ENCODE measurements at regions not wholly inside any gene's neighbourhood (a gene's known extent, or its start where the extent isn't known, plus 50 kb on each side); places are given as distances from the start of the nearest gene placed in this dataset.

DNA sequence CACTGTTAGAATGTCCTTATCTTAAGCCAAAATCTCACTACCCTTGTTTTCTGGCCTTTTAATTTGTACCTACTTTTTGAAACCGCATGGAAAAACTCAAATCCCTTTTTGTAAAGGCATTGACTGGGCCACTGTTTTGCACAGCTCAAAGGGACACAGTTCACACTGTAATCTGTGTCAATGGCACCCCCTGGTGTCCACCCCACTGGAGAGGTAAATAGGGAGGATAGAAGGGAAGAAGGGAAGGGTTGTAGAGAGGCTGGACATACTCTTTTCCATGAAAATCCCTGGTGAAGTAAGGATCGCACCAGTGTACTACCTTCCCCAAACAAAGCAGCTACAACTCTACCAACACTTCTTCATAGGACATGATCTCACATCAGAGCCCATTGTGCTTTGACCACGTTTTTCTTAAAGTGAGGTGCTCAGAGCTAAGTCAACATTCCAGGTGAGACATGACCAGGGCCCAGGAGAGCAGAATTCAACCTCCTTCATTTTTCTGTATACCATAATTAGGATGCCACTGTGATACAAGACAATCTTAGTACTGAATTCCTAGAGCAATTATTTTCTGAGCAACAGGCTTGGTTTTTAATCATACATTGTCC is 92.4 kb upstream of the RMDN2 start:
- TF ChIP-seq, protein P1, sequence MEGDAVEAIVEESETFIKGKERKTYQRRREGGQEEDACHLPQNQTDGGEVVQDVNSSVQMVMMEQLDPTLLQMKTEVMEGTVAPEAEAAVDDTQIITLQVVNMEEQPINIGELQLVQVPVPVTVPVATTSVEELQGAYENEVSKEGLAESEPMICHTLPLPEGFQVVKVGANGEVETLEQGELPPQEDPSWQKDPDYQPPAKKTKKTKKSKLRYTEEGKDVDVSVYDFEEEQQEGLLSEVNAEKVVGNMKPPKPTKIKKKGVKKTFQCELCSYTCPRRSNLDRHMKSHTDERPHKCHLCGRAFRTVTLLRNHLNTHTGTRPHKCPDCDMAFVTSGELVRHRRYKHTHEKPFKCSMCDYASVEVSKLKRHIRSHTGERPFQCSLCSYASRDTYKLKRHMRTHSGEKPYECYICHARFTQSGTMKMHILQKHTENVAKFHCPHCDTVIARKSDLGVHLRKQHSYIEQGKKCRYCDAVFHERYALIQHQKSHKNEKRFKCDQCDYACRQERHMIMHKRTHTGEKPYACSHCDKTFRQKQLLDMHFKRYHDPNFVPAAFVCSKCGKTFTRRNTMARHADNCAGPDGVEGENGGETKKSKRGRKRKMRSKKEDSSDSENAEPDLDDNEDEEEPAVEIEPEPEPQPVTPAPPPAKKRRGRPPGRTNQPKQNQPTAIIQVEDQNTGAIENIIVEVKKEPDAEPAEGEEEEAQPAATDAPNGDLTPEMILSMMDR (IDR thresholded peaks at IDR 0.05; ENCODE audit: insufficient read depth, low read depth, low read length, missing control alignments): peak; percentile 92
- DNase-seq (ENCODE audit: low read depth): peak; percentile 80
- no peak overlapping the region for H3K4me3 ChIP-seq (ENCODE audit: low read length)

DNA sequence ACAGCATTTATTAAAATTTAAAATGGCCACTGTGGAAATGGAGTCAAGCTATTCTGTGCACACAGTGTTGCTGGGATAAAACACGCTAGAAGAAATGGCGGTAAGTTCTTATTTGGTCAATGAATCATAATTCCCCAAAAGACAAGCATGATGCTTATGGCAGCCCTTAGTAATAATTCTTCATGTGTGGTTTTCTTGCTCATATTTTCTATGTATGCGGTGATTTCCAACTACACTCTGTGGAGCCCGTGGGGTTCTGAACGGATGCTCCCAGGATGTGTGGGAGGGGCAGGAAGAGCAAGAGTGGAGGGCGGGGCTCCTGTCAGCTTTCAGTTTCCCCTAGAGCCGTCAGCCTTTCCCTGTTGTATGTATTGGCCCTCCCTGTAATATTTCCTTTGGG is 91.7 kb upstream of the RMDN2 start:
- peak; percentile 13 for DNase-seq (ENCODE audit: low read depth)
- no peak overlapping the region for H3K4me3 ChIP-seq (ENCODE audit: low read length)
- TF ChIP-seq, protein P1 (IDR thresholded peaks at IDR 0.05; ENCODE audit: insufficient read depth, low read depth, low read length, missing control alignments): no peak

DNA sequence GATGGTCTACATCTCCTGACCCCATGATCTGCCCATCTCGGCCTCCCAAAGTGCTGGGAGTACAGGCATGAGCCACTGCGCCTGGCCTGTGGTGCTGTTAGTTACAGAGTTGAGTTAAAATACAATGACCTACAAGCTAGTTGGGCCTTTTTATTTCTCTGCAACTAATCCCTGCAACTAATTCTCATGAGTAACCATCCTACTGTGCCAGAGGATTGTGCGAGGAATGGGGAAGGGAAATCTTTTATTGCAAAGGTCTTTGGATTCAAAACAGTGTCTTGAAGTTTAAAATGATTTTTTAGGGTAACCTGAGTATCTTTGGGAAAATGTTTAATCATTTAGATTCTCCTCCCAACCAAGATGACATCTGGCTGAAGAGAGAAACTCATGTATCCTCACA is 88.8 kb upstream of the RMDN2 start:
- no peak overlapping the region for H3K4me3 ChIP-seq (ENCODE audit: low read length)
- DNase-seq (ENCODE audit: low read depth): no peak
- TF ChIP-seq, protein P1 (IDR thresholded peaks at IDR 0.05; ENCODE audit: insufficient read depth, low read depth, low read length, missing control alignments): no peak

DNA sequence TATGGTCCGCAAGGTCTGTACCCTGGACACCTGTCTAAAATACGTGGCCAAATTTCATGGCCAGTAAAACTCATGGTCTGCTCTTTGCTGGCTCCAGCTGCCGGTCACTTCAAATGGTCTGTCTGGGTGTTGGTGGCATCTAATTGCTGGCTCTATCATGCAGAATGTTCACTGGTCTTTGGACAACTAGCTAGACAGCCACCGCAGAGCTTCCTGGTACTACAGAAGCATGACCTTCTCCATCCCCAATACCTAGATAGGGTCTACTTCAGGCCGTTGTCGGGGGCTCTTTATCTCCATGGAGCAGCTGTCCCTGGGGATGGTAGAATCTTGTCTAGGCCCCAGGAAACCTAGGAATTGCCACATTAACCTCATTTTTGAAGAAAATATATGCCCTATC is 88.4 kb upstream of the RMDN2 start:
- TF ChIP-seq, protein P1 (IDR thresholded peaks at IDR 0.05; ENCODE audit: insufficient read depth, low read depth, low read length, missing control alignments): no peak
- no peak overlapping the region for H3K4me3 ChIP-seq (ENCODE audit: low read length)
- DNase-seq (ENCODE audit: low read depth): no peak

DNA sequence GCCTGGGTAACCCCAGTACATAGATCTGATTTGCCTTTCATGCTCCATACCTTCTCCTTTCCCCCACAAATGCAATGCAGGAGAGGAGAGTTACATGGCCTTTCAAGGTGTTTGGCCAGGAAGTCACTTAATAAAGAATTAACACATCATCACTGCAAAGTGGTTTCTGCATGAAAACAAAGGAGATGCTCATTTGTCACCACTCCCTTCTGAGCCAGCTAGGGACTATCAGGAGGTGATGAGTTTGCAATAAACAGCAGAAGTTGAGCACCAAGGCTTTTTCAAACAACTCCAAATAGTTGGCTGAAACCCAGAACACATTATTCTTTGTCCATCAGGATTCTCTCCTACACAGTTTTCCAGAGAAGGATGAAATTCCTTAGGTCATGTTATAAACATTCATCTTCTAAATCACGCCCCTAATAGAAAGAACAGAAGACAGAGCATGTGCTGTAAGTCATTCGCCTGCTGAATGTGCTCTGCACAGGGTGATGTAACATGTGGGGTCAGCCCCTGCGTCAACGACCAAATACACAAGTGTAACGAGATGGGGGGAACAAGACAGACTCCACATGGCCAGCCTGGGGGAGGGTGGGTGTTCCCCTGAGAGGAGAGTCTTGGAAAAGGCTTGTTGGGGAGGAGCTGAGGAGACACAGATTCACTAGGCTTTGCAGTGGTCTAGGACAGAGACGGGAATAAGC is 87.3 kb upstream of the RMDN2 start:
- no peak for DNase-seq (ENCODE audit: low read depth)
- TF ChIP-seq, protein P1 (IDR thresholded peaks at IDR 0.05; ENCODE audit: insufficient read depth, low read depth, low read length, missing control alignments): no peak
- no peak overlapping the region for H3K4me3 ChIP-seq (ENCODE audit: low read length)

DNA sequence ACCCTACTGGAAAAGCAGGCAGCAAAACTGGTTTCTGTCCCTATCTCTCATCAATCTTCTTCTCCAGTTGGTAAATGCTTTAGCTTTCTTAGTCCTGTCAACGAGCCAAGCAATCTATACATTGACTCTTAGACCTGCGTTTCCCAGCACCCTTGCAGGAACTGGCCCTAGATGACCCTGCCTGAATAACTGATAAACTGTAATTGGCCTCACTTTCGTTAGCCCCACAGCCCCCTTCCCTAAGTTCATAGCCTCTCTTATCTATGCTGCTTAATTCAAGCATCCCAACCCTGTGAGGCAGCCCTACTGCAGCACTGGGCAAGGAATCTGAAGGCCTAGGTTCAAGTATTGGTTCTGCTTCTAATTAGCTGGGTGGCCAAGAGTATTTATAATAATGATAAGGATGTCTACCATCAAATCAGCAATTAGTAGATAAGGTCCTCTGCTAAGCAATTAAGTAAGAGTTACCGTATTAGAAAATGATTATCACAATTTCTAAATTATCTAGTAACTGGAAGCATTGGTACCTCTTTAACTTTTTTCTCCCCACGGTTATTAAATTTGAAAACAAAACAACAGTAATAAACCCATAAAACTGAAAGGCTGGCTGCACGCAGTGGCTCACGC is 86.4 kb upstream of the RMDN2 start:
- TF ChIP-seq, protein P1 (IDR thresholded peaks at IDR 0.05; ENCODE audit: insufficient read depth, low read depth, low read length, missing control alignments): no peak
- H3K4me3 ChIP-seq (ENCODE audit: low read length): no peak overlapping the region
- no peak for DNase-seq (ENCODE audit: low read depth)

All from epithelial cell of esophagus (primary cell).